ENCODE measurements at regions not wholly inside any gene's neighbourhood (a gene's known extent, or its start where the extent isn't known, plus 50 kb on each side); places are given as distances from the start of the nearest gene placed in this dataset.

- TF ChIP-seq POLR2A (IDR thresholded peaks at IDR 0.05): no peak
- TF ChIP-seq, protein P1, sequence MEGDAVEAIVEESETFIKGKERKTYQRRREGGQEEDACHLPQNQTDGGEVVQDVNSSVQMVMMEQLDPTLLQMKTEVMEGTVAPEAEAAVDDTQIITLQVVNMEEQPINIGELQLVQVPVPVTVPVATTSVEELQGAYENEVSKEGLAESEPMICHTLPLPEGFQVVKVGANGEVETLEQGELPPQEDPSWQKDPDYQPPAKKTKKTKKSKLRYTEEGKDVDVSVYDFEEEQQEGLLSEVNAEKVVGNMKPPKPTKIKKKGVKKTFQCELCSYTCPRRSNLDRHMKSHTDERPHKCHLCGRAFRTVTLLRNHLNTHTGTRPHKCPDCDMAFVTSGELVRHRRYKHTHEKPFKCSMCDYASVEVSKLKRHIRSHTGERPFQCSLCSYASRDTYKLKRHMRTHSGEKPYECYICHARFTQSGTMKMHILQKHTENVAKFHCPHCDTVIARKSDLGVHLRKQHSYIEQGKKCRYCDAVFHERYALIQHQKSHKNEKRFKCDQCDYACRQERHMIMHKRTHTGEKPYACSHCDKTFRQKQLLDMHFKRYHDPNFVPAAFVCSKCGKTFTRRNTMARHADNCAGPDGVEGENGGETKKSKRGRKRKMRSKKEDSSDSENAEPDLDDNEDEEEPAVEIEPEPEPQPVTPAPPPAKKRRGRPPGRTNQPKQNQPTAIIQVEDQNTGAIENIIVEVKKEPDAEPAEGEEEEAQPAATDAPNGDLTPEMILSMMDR (IDR thresholded peaks at IDR 0.05): no peak
Measured at GRCh38 chr4:3657902-3658529, 108.2 kb upstream of the ADRA2C start.
